Natural killer cell (primary cell): ENCODE measurements at regions not wholly inside any gene's neighbourhood (a gene's known extent, or its start where the extent isn't known, plus 50 kb on each side); places are given as distances from the start of the nearest gene placed in this dataset.

Source experiments
- ATAC-seq, 3 donors: fragments of 150-1000 bp in 2 of 3; fragments of 200-7000 bp in 1 of 3; cut with Tn5 transposase; 1 replicate in 1 of 3; 2 replicates in 2 of 3; pipeline ENCODE4 v1.10.0; 2021; ENCODE audit warnings: mild to moderate bottlenecking in 2 of 3, moderate library complexity in 2 of 3
- DNase-seq, 2 donors: peaks; one replicate each; pipeline versions ENCODE4 v3.0.0 to v3.0.0-alpha.2; 2013 to 2021; ENCODE audit warnings: mixed read lengths in 1 of 2
- H3K27ac ChIP-seq: one replicate; pipeline ENCODE4 v1.5.1; 2013; ENCODE audit warnings: mild to moderate bottlenecking, low read length
- H3K27me3 ChIP-seq: one replicate; pipeline ENCODE4 v1.6.1; 2013; ENCODE audit warnings: low read length; ENCODE audit not compliant: control insufficient read depth, insufficient read depth
- H3K36me3 ChIP-seq: one replicate; pipeline ENCODE4 v1.6.1; 2013; ENCODE audit warnings: low read length; ENCODE audit not compliant: control insufficient read depth, insufficient read depth
- H3K4me1 ChIP-seq: one replicate; pipeline ENCODE4 v1.6.1; 2013; ENCODE audit warnings: low read length; ENCODE audit not compliant: control insufficient read depth, insufficient read depth
- H3K4me3 ChIP-seq: one replicate; pipeline ENCODE4 v1.5.1; 2013; ENCODE audit warnings: low read length
- H3K9me3 ChIP-seq: one replicate; pipeline ENCODE4 v1.6.1; 2013; ENCODE audit warnings: low read length; ENCODE audit not compliant: control insufficient read depth, insufficient read depth
- H3K27ac Mint-ChIP-seq, 2 donors: one replicate each; pipeline ENCODE4 v1.8.0; 2022; ENCODE audit warnings: mild to moderate bottlenecking in 2 of 2, mixed read lengths in 2 of 2, moderate library complexity in 1 of 2
- H3K27me3 Mint-ChIP-seq, 2 donors: one replicate each; pipeline ENCODE4 v1.8.0; 2022; ENCODE audit warnings: low read depth in 2 of 2, mixed read lengths in 2 of 2
- H3K36me3 Mint-ChIP-seq: one replicate; pipeline ENCODE4 v1.8.0; 2022; ENCODE audit warnings: mixed read lengths
- H3K4me1 Mint-ChIP-seq, 2 donors: one replicate each; pipeline ENCODE4 v1.8.0; 2022; ENCODE audit warnings: mixed read lengths in 2 of 2
- H3K4me3 Mint-ChIP-seq: one replicate; pipeline ENCODE4 v1.8.0; 2022; ENCODE audit warnings: mild to moderate bottlenecking, moderate library complexity, mixed read lengths
- H3K9me3 Mint-ChIP-seq, 2 donors: one replicate each; pipeline ENCODE4 v1.8.0; 2022; ENCODE audit warnings: mixed read lengths in 2 of 2
- WGBS: methylation state at CpG from one replicate; pipeline ENCODE4 v1.1.7; 2013; ENCODE audit warnings: missing lambda C conversion rate; ENCODE audit not compliant: insufficient coverage; 5-methylcytosine and 5-hydroxymethylcytosine counted together
- intact Hi-C: fragments of 100-400 bp; cut with micrococcal nuclease; formaldehyde crosslinking; loops from one replicate; pipeline ENCODE4 v1.14.2; 2022
- TF ChIP-seq, protein P1 (sequence below): fragments of 200-600 bp; IDR thresholded peaks from one replicate; pipeline ENCODE4 v1.8.0; 2022; ENCODE audit warnings: antibody characterized with exemption

DNA sequence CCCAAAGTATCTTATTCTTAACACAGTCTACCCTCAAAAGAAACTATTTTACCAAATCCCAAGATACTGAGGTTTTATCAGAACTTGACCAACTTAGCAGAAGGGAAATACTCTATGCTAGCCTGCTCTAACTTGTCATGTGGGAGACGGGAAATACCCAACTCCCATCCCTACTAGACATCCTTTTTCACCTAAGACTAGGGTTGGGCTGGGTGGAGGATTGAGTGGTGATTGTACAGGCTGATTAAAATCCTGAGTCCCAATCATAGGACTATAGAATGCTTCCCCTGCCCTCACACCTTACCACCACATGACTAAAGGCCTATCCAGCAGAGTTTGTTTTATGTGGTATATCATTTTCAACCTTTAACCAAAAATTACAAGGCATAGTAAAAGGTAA is 786.5 kb downstream of the TAF11L14 start:
- intact Hi-C loops: no loop called here
- no peak overlapping the region for H3K4me3 ChIP-seq
- H3K4me1 ChIP-seq: no peaks in the 10 kb centered on the region
- no CpG with 5 or more reads among the region's 1 CpG for WGBS
- H3K4me3 Mint-ChIP-seq: no peak overlapping the region
- no peaks in the 10 kb centered on the region for H3K36me3 ChIP-seq
- H3K4me1 Mint-ChIP-seq: no peaks in the 10 kb centered on the region
- TF ChIP-seq, protein P1, sequence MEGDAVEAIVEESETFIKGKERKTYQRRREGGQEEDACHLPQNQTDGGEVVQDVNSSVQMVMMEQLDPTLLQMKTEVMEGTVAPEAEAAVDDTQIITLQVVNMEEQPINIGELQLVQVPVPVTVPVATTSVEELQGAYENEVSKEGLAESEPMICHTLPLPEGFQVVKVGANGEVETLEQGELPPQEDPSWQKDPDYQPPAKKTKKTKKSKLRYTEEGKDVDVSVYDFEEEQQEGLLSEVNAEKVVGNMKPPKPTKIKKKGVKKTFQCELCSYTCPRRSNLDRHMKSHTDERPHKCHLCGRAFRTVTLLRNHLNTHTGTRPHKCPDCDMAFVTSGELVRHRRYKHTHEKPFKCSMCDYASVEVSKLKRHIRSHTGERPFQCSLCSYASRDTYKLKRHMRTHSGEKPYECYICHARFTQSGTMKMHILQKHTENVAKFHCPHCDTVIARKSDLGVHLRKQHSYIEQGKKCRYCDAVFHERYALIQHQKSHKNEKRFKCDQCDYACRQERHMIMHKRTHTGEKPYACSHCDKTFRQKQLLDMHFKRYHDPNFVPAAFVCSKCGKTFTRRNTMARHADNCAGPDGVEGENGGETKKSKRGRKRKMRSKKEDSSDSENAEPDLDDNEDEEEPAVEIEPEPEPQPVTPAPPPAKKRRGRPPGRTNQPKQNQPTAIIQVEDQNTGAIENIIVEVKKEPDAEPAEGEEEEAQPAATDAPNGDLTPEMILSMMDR: no peak
- H3K27ac Mint-ChIP-seq: no peak overlapping the region
- H3K36me3 Mint-ChIP-seq: no peaks in the 10 kb centered on the region
- no peaks in the 10 kb centered on the region for H3K9me3 ChIP-seq
- no peak for ATAC-seq
- no peaks in the 10 kb centered on the region for H3K27me3 ChIP-seq
- no peak overlapping the region for H3K27ac ChIP-seq
- DNase-seq: no peak
- no peaks in the 10 kb centered on the region for H3K27me3 Mint-ChIP-seq
- peaks cover 8 to 13% of the 10 kb centered on the region in 2 donors for H3K9me3 Mint-ChIP-seq

DNA sequence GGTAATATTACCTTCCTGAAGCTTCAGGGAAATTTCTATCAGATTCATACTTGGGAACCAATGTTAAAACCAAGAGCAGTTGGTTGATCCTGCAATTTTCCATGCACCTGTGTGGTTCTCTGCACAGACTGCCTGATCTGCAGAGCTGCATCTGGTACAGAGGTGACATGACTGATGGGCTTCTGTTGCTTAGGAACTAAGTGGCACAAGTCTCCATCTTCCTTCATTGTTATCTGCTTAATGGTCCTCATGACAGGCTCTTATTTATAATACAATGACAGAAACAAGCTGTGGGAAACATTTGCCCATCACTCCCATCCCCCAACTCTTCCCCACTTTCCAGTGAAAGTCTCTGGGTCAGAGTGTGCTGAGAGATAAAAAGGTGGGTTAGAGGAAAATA is 799.1 kb downstream of the TAF11L14 start:
- DNase-seq (no peak), ATAC-seq (no peak)
- Mint-ChIP-seq H3K27ac (no peak overlapping the region), H3K36me3 (no peaks in the 10 kb centered on the region), H3K27me3 (no peaks in the 10 kb centered on the region), H3K9me3 (peaks cover 6 to 14% of the 10 kb centered on the region in 2 donors), H3K4me3 (no peak overlapping the region), H3K4me1 (no peaks in the 10 kb centered on the region)
- intact Hi-C loops: no loop called here
- TF ChIP-seq, protein P1: no peak
- H3K4me1 ChIP-seq: no peaks in the 10 kb centered on the region
- no peak overlapping the region for H3K27ac ChIP-seq
- H3K36me3 ChIP-seq: no peaks in the 10 kb centered on the region
- no peak overlapping the region for H3K4me3 ChIP-seq
- no peaks in the 10 kb centered on the region for H3K27me3 ChIP-seq
- peaks cover under 1% of the 10 kb centered on the region for H3K9me3 ChIP-seq

DNA sequence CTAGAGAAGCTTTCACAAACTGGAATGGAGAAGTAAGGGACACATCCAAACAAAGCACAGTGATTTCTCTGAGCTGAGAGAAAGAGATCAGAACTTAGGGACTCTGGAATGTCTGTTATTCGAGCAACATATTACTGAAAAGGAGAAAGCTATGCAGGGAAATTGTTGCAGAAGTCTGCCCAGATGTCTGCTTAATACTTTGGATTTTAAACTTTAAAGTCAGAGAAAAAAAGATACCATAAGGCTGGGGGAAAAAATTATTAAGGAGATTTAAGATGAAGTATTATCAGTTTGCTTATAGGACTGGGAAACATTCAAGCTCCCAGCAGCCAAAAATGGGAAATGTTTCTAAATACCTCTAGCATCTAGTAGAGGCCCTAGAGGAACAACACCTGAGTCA is 803.9 kb downstream of the TAF11L14 start:
- no peak overlapping the region for H3K27ac Mint-ChIP-seq
- Histone ChIP-seq H3K27ac (no peak overlapping the region), H3K27me3 (no peaks in the 10 kb centered on the region), H3K4me1 (no peaks in the 10 kb centered on the region), H3K9me3 (no peaks in the 10 kb centered on the region), H3K36me3 (no peaks in the 10 kb centered on the region), H3K4me3 (no peak overlapping the region)
- ATAC-seq (no peak), DNase-seq (no peak)
- WGBS: 88% methylated on average over 1 of the region's 1 CpG
- no peaks in the 10 kb centered on the region for H3K4me1 Mint-ChIP-seq
- H3K9me3 Mint-ChIP-seq: peaks cover 8% of the 10 kb centered on the region in 2 donors
- intact Hi-C loops: no loop called here
- H3K4me3 Mint-ChIP-seq: no peak overlapping the region
- no peaks in the 10 kb centered on the region for H3K27me3 Mint-ChIP-seq
- TF ChIP-seq, protein P1: no peak
- H3K36me3 Mint-ChIP-seq: no peaks in the 10 kb centered on the region

DNA sequence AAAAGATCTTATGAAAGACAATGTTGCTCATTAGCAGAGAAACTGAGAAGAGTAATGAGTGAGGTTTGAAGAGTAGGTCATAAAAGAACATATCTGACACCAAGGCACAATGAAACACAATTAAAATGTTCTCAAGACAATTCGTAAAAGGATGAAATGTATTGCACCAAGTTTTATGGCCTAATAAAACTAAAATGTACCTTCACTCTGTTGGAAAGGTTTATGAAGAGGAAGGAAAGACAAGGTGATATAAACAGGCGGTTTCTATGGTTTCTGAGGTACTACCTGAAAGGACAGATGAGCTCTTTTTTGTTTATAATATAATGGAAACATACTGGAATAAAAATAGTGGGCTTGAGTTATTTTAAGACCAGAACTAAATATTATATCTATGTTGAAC is 821.3 kb downstream of the TAF11L14 start:
- TF ChIP-seq, protein P1: no peak
- Mint-ChIP-seq H3K9me3 (peaks cover 13 to 14% of the 10 kb centered on the region in 2 donors), H3K27ac (no peak overlapping the region), H3K27me3 (no peaks in the 10 kb centered on the region), H3K36me3 (peaks cover 14% of the 10 kb centered on the region), H3K4me3 (no peak overlapping the region), H3K4me1 (no peaks in the 10 kb centered on the region)
- WGBS: 83% methylated on average over 1 of the region's 2 CpGs
- ATAC-seq: no peak
- H3K9me3 ChIP-seq: peaks cover 2% of the 10 kb centered on the region
- intact Hi-C loops: no loop called here
- no peak overlapping the region for H3K4me3 ChIP-seq
- H3K4me1 ChIP-seq: no peaks in the 10 kb centered on the region
- no peak overlapping the region for H3K27ac ChIP-seq
- no peak for DNase-seq
- H3K27me3 ChIP-seq: no peaks in the 10 kb centered on the region
- no peaks in the 10 kb centered on the region for H3K36me3 ChIP-seq
